Glutamatergic neuron (in vitro differentiated cells): ENCODE measurements at regions not wholly inside any gene's neighbourhood (a gene's known extent, or its start where the extent isn't known, plus 50 kb on each side); places are given as distances from the start of the nearest gene placed in this dataset.

Source experiments
- DNase-seq: peaks from one replicate; pipeline ENCODE4 v3.0.0; 2022
- H3K27ac Mint-ChIP-seq: one replicate; pipeline ENCODE4 v1.8.0; 2020; ENCODE audit warnings: mild to moderate bottlenecking, mixed read lengths, inconsistent platforms; ENCODE audit not compliant: unreplicated experiment
- H3K27me3 Mint-ChIP-seq: one replicate; pipeline ENCODE4 v1.8.0; 2020; ENCODE audit warnings: mild to moderate bottlenecking, moderate library complexity, mixed read lengths, inconsistent platforms; ENCODE audit not compliant: unreplicated experiment
- H3K36me3 Mint-ChIP-seq: one replicate; pipeline ENCODE4 v1.8.0; 2020; ENCODE audit warnings: mild to moderate bottlenecking, mixed read lengths, inconsistent platforms; ENCODE audit not compliant: unreplicated experiment
- H3K4me1 Mint-ChIP-seq: one replicate; pipeline ENCODE4 v1.8.0; 2020; ENCODE audit warnings: mild to moderate bottlenecking, low read depth, mixed read lengths, inconsistent platforms; ENCODE audit not compliant: unreplicated experiment
- H3K4me3 Mint-ChIP-seq: one replicate; pipeline ENCODE4 v1.8.0; 2020; ENCODE audit warnings: mild to moderate bottlenecking, mixed read lengths, inconsistent platforms; ENCODE audit not compliant: unreplicated experiment
- H3K9me3 Mint-ChIP-seq: one replicate; pipeline ENCODE4 v1.8.0; 2020; ENCODE audit warnings: mild to moderate bottlenecking, moderate library complexity, mixed read lengths, inconsistent platforms; ENCODE audit not compliant: unreplicated experiment
- TF ChIP-seq, protein P1 (sequence below): fragments of 200-600 bp; sonication (generic); IDR thresholded peaks from one replicate; pipeline ENCODE4 v1.5.0; 2021; ENCODE audit not compliant: partially characterized antibody, unreplicated experiment

- no peak overlapping the region for H3K27ac Mint-ChIP-seq
- no peaks in the 10 kb centered on the region for H3K4me1 Mint-ChIP-seq
Measured at GRCh38 chr11:10941871-10942270, 84.0 kb upstream of the ZBED5 start.

GRCh38 chr11:10941414-10941813, 83.6 kb upstream of the ZBED5 start:
- Mint-ChIP-seq H3K9me3 (no peaks in the 10 kb centered on the region), H3K4me3 (no peak overlapping the region), H3K4me1 (no peaks in the 10 kb centered on the region), H3K27ac (no peak overlapping the region), H3K36me3 (no peaks in the 10 kb centered on the region), H3K27me3 (no peaks in the 10 kb centered on the region)
- TF ChIP-seq, protein P1, sequence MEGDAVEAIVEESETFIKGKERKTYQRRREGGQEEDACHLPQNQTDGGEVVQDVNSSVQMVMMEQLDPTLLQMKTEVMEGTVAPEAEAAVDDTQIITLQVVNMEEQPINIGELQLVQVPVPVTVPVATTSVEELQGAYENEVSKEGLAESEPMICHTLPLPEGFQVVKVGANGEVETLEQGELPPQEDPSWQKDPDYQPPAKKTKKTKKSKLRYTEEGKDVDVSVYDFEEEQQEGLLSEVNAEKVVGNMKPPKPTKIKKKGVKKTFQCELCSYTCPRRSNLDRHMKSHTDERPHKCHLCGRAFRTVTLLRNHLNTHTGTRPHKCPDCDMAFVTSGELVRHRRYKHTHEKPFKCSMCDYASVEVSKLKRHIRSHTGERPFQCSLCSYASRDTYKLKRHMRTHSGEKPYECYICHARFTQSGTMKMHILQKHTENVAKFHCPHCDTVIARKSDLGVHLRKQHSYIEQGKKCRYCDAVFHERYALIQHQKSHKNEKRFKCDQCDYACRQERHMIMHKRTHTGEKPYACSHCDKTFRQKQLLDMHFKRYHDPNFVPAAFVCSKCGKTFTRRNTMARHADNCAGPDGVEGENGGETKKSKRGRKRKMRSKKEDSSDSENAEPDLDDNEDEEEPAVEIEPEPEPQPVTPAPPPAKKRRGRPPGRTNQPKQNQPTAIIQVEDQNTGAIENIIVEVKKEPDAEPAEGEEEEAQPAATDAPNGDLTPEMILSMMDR, result no peak
- no peak for DNase-seq

More at GRCh38 chr11:10941871-10942270, 84.0 kb upstream of the ZBED5 start:
- no peak for DNase-seq
- no peaks in the 10 kb centered on the region for H3K27me3 Mint-ChIP-seq
- H3K4me3 Mint-ChIP-seq, result no peak overlapping the region
- TF ChIP-seq, protein P1, result no peak
- no peaks in the 10 kb centered on the region for H3K9me3 Mint-ChIP-seq
- H3K36me3 Mint-ChIP-seq, result no peaks in the 10 kb centered on the region

GRCh38 chr11:10938650-10939387, 81.0 kb upstream of the ZBED5 start:
- Mint-ChIP-seq H3K36me3 (no peaks in the 10 kb centered on the region), H3K27me3 (no peaks in the 10 kb centered on the region), H3K9me3 (no peaks in the 10 kb centered on the region), H3K4me3 (no peak overlapping the region), H3K27ac (no peak overlapping the region), H3K4me1 (no peaks in the 10 kb centered on the region)
- TF ChIP-seq, protein P1, result no peak
- DNase-seq, result no peak

DNA sequence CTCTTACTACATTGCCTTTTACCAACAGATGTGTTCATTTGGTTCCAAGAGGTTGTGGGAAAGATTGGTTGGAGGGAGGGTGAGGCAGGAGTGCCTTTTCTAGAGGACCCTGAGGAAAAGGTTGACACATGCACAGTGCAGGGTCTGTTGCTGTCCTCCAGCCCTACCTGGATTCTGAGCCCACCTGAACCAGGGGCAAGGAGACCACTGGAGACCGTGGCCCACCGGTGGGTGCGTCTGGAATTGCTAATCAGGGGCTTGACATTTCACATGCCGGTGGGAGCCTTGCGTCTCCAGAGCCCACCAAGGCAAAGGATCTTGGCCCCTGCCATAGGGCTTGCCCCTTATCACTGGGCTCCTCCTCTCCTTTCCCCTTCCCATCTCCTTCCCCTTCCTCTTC, 80.4 kb upstream of the ZBED5 start:
- TF ChIP-seq, protein P1, result no peak
- Mint-ChIP-seq H3K4me3 (no peak overlapping the region), H3K36me3 (no peaks in the 10 kb centered on the region), H3K4me1 (peaks cover 4% of the 10 kb centered on the region), H3K27ac (no peak overlapping the region), H3K27me3 (peaks cover 2% of the 10 kb centered on the region), H3K9me3 (no peaks in the 10 kb centered on the region)
- DNase-seq, result no peak

DNA sequence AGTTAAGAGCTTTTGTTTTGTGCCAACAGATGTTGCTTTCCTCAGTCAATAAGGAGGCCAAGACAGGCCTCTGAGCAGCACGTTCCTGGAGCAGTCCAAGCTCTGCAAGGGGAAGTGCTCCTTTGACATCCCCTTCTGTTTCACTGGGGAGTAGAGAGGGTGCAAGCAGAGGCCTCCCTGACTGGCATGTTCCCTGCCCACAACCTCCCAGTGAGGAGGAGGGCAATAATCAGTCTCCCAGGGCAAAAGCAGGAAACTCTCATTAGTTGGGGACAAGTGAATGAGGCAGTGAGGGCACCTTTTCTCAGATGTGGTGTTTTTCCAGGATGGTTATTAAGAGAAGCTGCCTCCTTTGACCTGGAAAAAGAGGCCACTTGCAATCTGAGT, 79.5 kb upstream of the ZBED5 start:
- H3K9me3 Mint-ChIP-seq, result no peaks in the 10 kb centered on the region
- H3K36me3 Mint-ChIP-seq, result no peaks in the 10 kb centered on the region
- TF ChIP-seq, protein P1, result no peak
- peaks cover 3% of the 10 kb centered on the region for H3K27me3 Mint-ChIP-seq
- H3K27ac Mint-ChIP-seq, result no peak overlapping the region
- H3K4me1 Mint-ChIP-seq, result peaks cover 5% of the 10 kb centered on the region
- H3K4me3 Mint-ChIP-seq, result no peak overlapping the region
- no peak for DNase-seq
